SKM-1 treated with dmso at 0.1 percent for 144 hours (cell line): ENCODE measurements at regions not wholly inside any gene's neighbourhood (a gene's known extent, or its start where the extent isn't known, plus 50 kb on each side); places are given as distances from the start of the nearest gene placed in this dataset.

Experiments
- DNase-seq: peaks from one replicate; lab custom pipeline; 2025; ENCODE audit not compliant: unreplicated experiment; lab: John Stamatoyannopoulos, UW

DNA sequence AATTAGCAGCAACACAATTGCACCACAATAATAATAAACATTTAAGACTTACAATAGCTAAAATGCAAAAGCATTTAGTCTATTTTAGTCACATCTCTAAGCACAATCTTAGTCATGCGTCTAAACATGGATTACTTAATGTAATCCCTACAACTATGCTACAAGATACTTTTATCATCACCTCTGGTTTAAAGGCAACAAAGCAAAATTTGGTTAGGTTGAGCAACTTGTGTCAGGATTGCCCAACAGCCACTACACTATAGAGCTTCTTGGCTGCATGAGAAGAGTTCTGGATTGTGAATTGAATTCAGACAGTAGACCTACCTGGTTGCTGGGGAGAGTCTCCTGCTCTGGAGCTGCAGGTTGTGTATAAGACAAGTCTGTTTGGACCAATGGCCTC, 146.5 kb upstream of the PUDP start:
- DNase-seq = no peak

DNA sequence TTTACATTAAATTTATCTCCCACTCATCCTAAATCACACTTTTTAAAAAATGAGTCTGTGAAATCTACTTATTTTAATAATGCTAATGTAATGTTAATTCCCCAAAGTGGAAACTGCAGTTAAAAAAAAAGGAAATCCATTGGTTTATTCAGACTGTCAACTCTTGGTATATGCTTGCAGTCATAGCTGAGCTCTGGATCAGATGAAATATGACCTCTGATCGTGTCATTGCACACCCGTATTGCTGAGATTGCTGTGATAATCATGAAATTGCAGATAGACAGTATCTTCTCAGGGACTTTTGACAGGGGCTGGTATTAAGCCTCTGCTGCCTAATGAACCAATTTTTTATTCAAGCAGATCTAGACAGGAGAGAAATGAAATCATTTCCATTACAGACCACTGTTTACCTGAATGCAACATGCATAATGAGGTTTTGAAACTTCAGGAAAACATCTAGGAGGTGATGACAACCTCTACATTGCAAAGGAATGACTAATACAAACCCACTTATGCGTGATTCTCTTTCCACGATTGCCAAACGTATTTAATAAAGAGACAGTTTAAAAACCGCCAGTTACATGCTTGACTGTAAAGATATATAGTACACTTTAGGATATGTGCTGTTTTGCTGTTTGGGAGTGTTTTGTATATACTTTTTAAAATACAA, 138.3 kb upstream of the PUDP start:
- DNase-seq = no peak

DNA sequence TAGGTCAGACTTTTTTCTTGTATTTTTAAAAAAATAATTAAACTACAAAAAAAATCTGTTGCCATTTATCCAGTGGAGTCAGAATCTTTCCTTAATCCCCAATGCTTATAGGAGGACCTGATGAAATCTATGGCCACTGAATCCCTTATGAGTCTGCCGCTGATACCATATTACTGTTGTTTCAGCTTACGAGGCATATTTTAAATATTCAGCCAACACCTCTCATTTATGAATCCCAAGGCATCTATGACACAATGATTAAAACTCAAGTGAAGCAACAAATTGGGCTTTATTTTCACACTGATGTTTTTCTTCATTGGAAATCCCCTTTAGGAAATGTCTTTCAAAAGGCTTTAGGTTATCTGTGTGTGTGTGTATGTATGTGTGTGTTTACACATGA, 137.8 kb upstream of the PUDP start:
- DNase-seq = no peak

DNA sequence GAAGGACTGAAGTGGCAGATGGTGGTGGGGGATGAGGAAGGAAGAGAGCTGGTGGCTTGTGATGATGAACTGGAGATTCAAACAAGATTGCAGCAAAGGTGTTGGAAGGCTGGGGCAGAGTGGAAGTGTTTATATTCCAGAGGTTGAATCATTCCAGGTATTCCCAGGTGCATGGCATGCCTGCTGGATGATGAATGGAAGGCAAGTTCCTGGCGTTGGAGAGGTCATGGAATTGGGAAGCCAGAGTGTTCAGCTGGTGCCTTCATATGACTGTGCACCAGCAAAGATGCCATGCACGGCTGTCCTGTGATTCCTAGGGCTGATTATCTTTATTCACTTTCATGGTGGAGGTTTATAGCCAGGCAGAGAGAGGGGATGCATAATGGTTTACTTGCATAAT, 135.8 kb upstream of the PUDP start:
- no peak for DNase-seq

DNA sequence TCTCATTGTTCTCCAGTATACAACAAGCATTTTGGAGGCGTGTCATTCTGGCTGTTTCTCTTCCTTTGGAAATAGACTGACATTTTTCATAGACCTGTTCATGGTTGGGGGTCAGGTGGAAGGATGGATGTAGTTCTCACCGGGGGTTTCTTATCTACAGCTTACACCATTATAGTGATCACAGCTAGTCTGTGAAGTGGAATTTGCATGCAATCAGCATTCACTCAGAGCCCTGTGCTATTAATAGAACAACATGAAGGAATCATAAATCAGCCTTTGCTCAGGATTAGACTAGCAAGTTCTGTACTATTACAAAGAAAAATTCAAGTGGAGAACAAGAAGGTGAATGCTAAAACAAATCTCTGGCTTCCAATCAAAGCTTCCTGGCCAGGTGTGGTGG, 132.6 kb upstream of the PUDP start:
- no peak for DNase-seq

DNA sequence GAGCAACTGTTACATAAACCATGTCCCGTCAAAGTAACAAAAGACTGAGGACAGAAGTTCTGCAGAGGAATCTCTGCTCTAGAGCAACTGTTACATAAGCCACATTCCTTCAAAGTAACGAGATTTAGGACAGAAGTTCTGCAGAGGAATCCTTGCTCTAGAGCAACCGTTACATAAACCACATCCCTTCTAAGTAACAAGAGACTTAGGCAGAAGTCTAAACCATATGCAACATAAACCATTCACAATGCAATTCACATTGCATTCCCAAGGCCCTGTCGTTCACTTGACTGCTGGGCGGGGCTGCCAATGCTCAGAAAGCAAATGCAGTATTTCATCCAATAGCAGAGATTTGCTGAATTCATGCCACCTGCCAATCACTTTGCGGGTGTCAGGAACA, 124.4 kb upstream of the PUDP start:
- no peak for DNase-seq

DNA sequence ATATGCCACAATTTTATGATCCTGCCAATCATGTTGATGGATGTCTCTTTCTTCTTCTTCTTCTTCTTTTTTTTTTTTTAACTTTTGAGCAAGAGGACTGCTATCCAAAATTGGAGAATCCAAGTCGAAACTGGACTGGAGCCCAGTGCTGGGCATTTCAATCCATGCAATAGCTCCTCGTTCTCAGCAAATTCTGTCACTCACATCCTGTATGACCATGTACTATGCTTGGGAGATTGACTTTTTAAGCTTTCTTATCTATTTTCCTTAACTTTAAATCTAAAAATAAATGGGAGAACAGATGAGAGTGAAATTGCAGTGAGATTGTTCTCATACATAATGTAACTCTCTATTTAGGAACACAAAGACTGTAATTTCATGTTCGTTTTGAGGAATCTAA, 123.0 kb upstream of the PUDP start:
- no peak for DNase-seq

DNA sequence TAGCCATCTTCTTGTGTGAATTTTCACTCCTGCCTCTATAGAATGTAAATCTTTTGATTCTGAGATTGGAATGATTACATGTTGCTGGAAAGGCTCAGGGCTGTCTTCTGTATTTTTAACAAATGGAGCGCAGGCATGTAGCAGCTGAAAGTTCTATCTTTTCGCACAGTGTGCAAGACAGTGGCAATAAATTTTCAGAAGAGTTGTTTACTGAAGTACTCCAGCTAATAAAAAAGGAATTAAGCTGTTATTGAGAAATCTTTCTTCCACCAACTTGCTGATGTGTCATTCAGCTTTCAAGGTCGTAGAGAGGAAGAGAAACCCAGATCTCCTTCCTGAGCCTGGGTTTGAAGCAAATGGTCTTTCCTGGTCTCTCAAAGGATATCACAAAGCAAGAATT, 122.0 kb upstream of the PUDP start:
- DNase-seq = no peak

DNA sequence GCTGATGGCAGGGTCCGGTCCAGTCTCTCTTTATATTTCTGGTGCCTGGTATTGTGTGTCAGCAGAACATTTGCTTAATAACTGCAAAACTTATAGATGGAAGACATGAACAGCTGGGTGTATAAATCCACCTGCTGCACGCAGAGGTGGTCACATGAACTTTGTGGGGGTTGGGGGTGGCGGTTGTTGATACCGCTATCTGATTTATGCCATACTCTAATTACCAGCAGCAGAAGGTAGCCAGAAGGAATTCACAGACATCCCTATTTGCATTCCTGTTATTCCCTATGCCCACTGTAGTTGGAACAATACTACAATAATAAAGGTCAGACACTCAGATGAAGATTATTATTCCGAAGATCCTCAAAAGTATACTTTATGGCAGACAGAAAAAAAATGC, 121.6 kb upstream of the PUDP start:
- DNase-seq = no peak

DNA sequence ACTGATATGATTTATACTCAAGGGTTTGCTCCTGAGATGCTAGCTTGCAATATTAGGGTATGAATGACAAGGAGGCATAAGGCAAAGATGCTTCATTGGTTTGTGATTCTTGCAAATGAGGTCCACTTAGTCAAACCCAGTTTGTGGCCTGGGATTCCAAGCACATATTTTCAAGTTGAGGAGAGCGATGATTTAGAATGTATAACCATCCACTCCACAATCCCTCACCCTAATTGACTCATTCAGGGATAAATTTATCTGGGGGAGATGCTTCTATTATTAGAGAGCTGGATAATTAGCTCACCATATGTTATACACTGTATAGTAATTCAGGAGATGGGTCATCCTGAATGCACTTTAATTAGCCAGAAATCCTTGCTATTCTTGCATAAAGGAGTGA, 118.3 kb upstream of the PUDP start:
- no peak for DNase-seq

DNA sequence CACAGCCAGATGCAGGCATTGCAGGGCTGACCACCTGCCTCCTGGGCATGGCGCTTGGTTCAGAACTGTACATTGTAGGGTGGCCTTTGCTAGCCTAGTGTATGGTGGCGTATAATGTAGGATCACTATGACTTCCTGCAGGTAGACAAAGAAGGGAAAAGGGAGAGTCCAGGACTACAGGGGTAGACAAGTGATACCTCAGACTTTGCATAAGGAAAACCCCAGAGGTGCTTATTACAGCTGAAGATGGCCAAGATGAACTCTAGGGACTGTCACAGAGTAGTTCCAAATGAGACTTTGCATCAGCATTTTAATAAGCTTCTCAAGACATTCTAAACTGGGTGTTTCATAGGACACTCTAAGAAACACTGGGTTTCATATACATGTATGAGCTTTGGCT, 116.4 kb upstream of the PUDP start:
- DNase-seq = no peak

DNA sequence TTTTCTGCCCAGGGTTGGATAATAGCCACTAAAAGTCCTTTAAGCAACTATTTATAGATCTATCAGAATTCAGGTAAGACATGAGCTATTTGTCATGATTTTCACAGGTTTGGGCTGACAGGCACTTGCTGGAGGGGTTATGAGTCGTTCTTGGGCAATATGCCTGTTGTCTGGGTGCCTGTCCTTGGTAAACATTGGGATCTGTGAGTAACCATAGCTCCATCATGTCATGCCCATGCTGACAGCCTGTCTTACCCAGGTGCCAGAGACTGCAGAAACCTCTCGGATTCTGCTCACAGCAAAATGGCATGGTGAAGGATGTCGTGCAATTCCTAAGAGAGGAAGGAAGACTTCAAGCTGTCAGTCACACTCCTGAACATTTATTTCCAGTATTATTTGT, 116.0 kb upstream of the PUDP start:
- no peak for DNase-seq

DNA sequence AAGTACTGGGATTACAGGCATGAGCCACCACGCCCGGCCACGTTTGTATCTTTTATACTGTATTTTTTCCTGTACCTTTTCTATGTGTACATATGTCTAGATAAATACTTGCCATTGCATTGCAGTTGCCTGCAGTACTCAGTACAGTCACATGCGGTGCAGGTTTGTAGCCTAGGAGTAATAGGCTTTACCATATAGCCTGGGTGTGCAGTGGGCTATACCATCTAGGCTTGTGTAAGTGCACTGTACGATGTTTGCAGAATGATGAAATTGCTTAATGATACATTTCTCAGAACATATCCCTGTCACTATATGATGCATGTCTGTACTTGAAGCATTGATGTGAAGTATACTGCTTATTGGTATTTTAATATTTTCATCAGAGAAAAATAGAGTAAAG, 115.4 kb upstream of the PUDP start:
- no peak for DNase-seq

DNA sequence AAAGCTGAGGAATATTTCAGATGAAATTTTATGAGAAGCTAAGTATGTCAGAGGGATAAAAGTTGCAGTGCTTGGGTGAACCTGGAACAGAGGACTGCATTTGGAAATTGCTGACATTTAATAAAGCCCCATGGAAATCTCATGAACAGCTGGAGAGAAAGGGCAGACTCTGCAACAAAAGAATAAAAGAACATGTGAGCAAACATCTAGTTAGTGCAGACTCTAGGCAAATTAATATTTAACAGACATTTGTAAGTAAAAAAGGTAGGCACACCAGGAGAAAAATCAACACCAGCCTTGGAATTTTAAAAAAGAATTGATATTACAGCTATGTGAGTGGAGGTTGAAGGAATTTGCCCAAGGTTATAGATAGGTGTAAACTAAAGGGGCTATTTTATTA, 114.6 kb upstream of the PUDP start:
- no peak for DNase-seq

DNA sequence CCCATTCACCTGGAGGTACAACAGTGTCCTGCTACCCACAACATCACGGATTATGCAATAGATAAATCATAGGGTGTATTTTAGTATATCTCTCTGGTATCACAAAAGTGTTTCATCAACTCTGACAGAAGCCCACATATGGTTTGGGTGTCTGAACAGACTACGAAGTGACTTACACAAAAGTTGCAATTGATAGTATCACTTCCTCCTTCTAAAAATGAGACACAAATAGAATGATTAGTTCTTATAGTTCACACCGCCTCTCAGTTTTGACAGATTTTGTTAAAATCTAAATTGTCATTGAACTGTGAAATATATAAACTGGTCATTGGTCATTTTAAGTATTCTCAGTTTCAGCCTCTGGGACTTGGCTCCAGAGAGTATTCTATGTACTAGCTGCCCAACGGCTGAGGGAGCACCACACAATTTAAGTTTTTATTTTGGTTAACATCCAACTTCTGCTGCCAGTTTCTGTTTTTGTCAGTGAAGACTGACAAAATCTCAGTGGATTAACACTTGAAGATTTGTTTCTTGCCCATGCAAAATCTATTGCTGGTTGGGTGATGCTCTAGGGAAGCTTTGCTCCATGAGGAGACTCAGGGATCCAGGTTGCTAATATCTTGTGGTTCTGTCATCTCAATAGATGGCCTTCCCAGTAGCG, 113.8 kb upstream of the PUDP start:
- DNase-seq = no peak

DNA sequence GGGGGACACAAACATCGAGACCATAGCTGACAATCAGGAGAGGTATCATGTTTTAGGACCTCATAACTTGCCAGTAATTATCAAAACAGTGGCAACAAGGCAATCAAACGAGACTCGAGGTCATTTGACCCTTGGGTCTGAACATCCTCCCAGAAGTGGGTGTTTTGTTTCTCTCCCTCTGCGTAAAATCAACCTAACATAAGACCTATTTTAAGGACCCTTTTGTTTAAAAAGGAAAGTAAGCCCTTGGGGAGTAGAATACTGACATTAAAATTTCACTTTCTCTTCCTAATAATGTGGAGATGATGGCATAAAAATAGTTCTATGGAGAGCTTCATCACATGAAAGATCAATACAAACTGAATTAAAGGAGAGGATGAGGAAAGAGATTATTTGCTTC, 106.2 kb upstream of the PUDP start:
- DNase-seq = no peak

DNA sequence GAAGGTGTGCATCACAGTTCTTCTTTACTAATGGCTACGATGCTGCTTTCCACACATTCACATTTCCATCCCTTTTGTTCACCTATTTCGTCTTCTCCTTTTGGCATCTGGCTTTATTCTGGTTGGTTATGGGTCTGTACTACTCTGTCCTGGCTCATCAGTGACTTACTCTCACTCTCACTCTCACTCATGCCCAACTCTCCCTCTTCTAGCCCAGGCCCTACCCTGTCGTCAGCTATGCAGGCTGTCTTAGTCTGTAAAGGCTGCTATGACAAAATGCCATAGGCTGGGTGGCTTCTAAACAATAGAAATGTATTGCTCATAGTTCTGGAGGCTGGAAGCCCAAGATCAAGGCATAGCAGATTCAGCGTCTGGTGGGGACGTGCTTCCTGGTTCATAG, 105.6 kb upstream of the PUDP start:
- no peak for DNase-seq

DNA sequence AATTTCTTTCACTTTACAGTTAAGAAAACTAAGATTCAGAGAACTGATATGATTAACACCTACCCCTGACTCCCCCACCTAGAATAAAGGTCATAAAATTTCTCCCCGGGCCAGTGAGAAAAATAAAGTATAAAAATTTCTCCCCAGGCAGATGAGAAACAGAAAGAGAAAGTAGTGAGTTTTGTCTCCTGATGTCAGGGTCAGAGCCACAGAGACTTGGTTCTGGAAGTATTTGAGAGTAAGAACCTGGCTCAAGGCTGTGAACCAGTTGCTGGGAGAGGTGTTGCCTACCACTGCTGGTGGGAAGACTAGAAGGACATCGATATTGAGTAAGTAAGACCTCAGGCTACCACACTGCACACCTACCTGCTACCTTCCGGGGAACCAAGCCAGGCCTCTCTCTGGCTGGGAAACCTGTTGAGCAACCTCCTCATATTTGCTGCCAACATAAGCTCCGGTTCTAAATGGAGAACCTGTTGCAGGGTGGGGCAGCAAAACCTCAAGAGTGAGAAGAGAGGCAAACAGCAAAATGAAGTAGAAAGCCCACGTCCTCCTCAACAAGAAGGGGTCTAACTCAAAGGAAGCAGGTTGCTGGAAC, 104.2 kb upstream of the PUDP start:
- DNase-seq = peak; percentile 24

DNA sequence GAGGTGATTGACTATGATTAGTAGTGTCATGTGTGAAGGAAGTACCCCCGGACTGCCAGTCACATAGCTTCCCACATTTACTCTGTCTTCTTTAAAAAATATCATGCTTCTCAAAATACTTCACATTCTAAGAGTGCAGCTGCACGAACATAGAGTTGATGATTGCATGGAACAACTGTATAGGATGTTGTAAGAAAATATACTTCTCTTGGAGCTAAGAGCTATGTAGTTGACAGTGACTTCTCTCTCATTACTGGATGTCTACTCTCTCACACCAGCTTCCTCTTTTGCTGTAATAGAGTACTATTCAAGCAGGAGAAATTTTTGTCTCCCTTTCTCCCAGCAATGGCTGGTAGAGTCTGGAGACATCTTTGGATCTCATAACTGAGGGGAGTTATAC, 99.4 kb upstream of the PUDP start:
- DNase-seq = peak; percentile 65

DNA sequence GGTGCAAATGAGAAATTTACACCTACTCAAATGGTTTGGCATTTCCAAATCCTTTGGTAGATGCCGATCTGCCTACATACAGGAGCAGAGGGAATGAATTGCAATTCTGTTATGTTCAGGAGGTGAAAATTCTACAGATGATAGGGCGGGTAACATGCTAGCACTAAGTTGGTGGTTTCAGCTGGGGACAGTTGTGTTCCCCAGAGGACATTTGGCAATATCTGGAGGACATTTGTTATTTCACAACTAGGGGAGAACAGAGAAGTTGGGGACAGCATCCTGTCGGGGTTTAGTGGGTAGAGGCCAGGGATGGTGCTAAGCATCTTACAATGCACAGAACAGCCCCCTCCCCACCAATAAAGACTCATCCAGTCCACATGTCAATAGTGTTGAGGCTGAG, 96.5 kb upstream of the PUDP start:
- DNase-seq = peak; percentile 44

DNA sequence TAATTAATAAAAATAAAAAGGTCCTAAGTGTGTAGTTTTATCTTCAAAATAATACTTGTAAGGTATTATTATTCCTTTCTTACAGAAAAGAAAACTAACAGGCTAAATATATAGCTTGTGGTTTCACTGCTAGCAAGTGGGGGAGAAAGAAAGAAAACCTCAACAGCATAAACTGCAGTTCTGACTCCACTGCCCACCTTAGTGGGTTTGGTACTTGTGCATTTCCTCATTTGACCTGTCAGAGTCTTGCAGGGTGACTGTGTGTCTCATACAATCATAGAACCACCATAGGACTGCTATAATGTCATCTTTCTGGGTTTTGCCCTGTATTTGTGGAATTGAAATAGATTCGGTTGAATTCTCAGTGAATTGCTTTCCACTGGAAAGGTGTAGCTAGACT, 94.7 kb upstream of the PUDP start:
- peak; percentile 9 for DNase-seq

DNA sequence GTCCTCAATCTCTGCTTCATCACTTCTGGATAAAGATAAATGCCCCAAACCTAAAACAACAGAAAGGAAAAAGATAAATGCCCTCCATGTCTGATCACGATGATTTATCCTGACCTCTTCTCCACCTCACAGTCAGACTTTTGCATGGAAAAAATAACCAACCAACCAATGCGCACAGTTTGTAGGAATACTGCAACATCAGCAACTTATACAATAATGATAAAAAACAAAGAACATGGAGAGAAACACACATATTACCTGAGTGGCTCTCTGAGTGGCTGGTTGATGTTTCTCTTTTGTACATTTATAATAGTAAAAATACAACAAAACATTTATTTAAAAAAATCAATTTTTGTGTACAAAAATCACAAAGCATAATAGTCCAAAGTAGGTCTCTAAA, 93.0 kb upstream of the PUDP start:
- no peak for DNase-seq

DNA sequence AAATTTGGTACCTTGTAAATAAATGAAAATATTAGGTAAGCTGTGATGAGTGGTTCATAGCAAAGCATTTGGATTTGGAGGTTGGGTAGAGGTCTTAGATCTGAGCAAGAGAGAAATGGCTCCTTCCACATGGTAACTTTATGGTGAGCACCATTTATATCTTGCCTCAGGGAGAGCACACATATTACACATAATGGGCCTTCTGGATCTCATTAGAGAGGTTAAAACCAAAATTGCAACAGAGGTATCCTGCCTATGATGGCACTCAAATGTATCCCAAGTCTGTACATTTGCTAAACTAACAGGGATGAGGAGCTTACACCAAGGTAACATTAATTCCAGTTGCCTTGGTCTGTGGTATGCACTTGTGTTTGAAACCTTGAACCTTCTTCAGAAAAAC, 87.1 kb upstream of the PUDP start:
- DNase-seq = no peak
